SK-N-SH treated with all-trans-retinoic acid at 6 μM for 48 hours (cell line): ENCODE measurements at regions not wholly inside any gene's neighbourhood (a gene's known extent, or its start where the extent isn't known, plus 50 kb on each side); places are given as distances from the start of the nearest gene placed in this dataset.

ENCODE experiments used
- ATAC-seq: fragments of 200-7000 bp; cut with Tn5 transposase; 3 replicates; pipeline ENCODE4 v1.9.1; 2020; ENCODE audit warnings: mild to moderate bottlenecking, moderate library complexity
- ARNTL ChIP-seq: fragments of 450-650 bp; formaldehyde crosslinking; IDR thresholded peaks from 2 replicates; pipeline ENCODE4 v1.5.0; 2020; ENCODE audit warnings: low read depth, mild to moderate bottlenecking, moderate library complexity, borderline replicate concordance
- BACH2 ChIP-seq: fragments of 250-450 bp; sonication (Bioruptor Pico); IDR thresholded peaks from 2 replicates; pipeline ENCODE4 v1.9.0; 2021; ENCODE audit warnings: mild to moderate bottlenecking, borderline replicate concordance
- CSDC2 ChIP-seq: fragments of 250-450 bp; sonication (Bioruptor Pico); IDR thresholded peaks from 2 replicates; pipeline ENCODE4 v1.5.0; 2020; ENCODE audit warnings: mild to moderate bottlenecking, moderate library complexity
- CSRNP3 ChIP-seq: fragments of 250-450 bp; sonication (Bioruptor Pico); IDR thresholded peaks from 2 replicates; pipeline ENCODE4 v1.5.1; 2021; ENCODE audit warnings: mild to moderate bottlenecking, moderate library complexity
- GLIS3 ChIP-seq: fragments of 250-450 bp; sonication (Bioruptor Pico); IDR thresholded peaks from 2 replicates; pipeline ENCODE4 v1.5.0; 2020; ENCODE audit warnings: mild to moderate bottlenecking, moderate library complexity
- OSR1 ChIP-seq: fragments of 250-450 bp; sonication (Bioruptor Pico); IDR thresholded peaks from 2 replicates; pipeline ENCODE4 v1.8.0; 2022; ENCODE audit warnings: moderate library complexity, mild to moderate bottlenecking, inconsistent platforms
- PPARA ChIP-seq: fragments of 250-450 bp; sonication (Bioruptor Pico); IDR thresholded peaks from 2 replicates; pipeline ENCODE4 v1.5.0; 2020; ENCODE audit warnings: mild to moderate bottlenecking, borderline replicate concordance
- RARB ChIP-seq: fragments of 250-450 bp; sonication (Bioruptor Pico); IDR thresholded peaks from 2 replicates; pipeline ENCODE4 v1.8.0; 2021; ENCODE audit warnings: mild to moderate bottlenecking, moderate library complexity
- TCF4 ChIP-seq: fragments of 250-450 bp; sonication (Bioruptor Pico); IDR thresholded peaks from 2 replicates; pipeline ENCODE4 v1.8.0; 2021; ENCODE audit warnings: mild to moderate bottlenecking, moderate library complexity, borderline replicate concordance
- TOX ChIP-seq: fragments of 250-450 bp; sonication (Bioruptor Pico); IDR thresholded peaks from 2 replicates; pipeline ENCODE4 v1.8.0; 2021; ENCODE audit warnings: mild to moderate bottlenecking, moderate library complexity, borderline replicate concordance
- ZFP3 ChIP-seq: fragments of 250-450 bp; sonication (Bioruptor Pico); IDR thresholded peaks from 2 replicates; pipeline ENCODE4 v1.5.0; 2020; ENCODE audit warnings: mild to moderate bottlenecking, moderate library complexity
- ZFP30 ChIP-seq: fragments of 450-650 bp; formaldehyde crosslinking; IDR thresholded peaks from 2 replicates; pipeline ENCODE4 v1.5.0; 2022; ENCODE audit warnings: mild to moderate bottlenecking, moderate library complexity
- ZNF565 ChIP-seq: fragments of 450-650 bp; formaldehyde crosslinking; conservative IDR thresholded peaks from 2 replicates; pipeline ENCODE4 v1.5.0; 2020; ENCODE audit warnings: low read depth, mild to moderate bottlenecking, moderate library complexity
- ZNF70 ChIP-seq: fragments of 450-650 bp; formaldehyde crosslinking; IDR thresholded peaks from 2 replicates; pipeline ENCODE4 v1.5.0; 2020; ENCODE audit warnings: mild to moderate bottlenecking, moderate library complexity
- TF ChIP-seq, protein P1 (sequence below): fragments of 250-450 bp; sonication (Bioruptor Pico); IDR thresholded peaks from 2 replicates; pipeline ENCODE4 v1.5.0; 2020; ENCODE audit warnings: mild to moderate bottlenecking, moderate library complexity
- TF ChIP-seq, protein P2 (sequence below): fragments of 250-450 bp; sonication (Bioruptor Pico); IDR thresholded peaks from 2 replicates; pipeline ENCODE4 v1.8.0; 2020; ENCODE audit warnings: mild to moderate bottlenecking, moderate library complexity, borderline replicate concordance
- TF ChIP-seq, protein P3 (sequence below): fragments of 250-450 bp; sonication (Bioruptor Pico); IDR thresholded peaks from 2 replicates; pipeline ENCODE4 v1.5.1; 2020; ENCODE audit warnings: low read depth, mild to moderate bottlenecking, moderate library complexity

- no peak for ATAC-seq
- TF ChIP-seq ARNTL (CRISPR knock-in tag), result no peak
- no peak for TF ChIP-seq OSR1 (CRISPR knock-in tag)
- TF ChIP-seq TOX (CRISPR knock-in tag), result no peak
Observed at GRCh38 chr13:111570911-111571310, 250.5 kb downstream of the TEX29 start.

GRCh38 chr13:111572956-111573761 is 252.7 kb downstream of the TEX29 start:
- TF ChIP-seq TOX (CRISPR knock-in tag), result no peak
- ATAC-seq, result no peak

DNA sequence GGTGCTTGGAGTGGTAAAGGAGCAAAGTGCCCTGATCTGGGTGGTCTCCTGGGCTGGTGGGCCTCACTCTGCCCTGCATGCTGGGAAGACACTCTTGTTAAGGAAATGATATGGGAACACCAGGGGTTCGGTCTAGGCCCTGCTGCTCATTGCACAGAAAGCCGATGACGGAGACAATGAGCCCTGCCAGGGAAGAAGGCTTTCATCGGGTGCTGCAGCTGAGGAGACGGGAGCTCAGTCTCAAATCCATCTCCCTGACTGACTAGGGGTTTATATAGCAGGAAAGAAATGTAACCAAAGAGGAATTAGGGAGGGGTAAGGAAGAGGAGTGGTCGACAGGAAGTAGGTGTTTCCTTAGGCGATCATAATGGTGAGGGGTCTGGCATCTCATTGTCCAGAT is 253.4 kb downstream of the TEX29 start:
- ATAC-seq, result no peak

GRCh38 chr13:111575276-111575675 is 254.8 kb downstream of the TEX29 start:
- no peak for ATAC-seq
- TF ChIP-seq, protein P1, sequence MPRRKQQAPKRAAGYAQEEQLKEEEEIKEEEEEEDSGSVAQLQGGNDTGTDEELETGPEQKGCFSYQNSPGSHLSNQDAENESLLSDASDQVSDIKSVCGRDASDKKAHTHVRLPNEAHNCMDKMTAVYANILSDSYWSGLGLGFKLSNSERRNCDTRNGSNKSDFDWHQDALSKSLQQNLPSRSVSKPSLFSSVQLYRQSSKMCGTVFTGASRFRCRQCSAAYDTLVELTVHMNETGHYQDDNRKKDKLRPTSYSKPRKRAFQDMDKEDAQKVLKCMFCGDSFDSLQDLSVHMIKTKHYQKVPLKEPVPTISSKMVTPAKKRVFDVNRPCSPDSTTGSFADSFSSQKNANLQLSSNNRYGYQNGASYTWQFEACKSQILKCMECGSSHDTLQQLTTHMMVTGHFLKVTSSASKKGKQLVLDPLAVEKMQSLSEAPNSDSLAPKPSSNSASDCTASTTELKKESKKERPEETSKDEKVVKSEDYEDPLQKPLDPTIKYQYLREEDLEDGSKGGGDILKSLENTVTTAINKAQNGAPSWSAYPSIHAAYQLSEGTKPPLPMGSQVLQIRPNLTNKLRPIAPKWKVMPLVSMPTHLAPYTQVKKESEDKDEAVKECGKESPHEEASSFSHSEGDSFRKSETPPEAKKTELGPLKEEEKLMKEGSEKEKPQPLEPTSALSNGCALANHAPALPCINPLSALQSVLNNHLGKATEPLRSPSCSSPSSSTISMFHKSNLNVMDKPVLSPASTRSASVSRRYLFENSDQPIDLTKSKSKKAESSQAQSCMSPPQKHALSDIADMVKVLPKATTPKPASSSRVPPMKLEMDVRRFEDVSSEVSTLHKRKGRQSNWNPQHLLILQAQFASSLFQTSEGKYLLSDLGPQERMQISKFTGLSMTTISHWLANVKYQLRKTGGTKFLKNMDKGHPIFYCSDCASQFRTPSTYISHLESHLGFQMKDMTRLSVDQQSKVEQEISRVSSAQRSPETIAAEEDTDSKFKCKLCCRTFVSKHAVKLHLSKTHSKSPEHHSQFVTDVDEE (CRISPR knock-in tag), result no peak
- TF ChIP-seq RARB (no peak), PPARA (CRISPR knock-in tag) (no peak), GLIS3 (CRISPR knock-in tag) (no peak), ZNF565 (CRISPR knock-in tag) (no peak), CSRNP3 (CRISPR knock-in tag) (no peak), TCF4 (CRISPR knock-in tag) (no peak), CSDC2 (no peak), OSR1 (CRISPR knock-in tag) (no peak), ZNF70 (CRISPR knock-in tag) (no peak), ZFP30 (CRISPR knock-in tag) (no peak)
- TF ChIP-seq, protein P2, sequence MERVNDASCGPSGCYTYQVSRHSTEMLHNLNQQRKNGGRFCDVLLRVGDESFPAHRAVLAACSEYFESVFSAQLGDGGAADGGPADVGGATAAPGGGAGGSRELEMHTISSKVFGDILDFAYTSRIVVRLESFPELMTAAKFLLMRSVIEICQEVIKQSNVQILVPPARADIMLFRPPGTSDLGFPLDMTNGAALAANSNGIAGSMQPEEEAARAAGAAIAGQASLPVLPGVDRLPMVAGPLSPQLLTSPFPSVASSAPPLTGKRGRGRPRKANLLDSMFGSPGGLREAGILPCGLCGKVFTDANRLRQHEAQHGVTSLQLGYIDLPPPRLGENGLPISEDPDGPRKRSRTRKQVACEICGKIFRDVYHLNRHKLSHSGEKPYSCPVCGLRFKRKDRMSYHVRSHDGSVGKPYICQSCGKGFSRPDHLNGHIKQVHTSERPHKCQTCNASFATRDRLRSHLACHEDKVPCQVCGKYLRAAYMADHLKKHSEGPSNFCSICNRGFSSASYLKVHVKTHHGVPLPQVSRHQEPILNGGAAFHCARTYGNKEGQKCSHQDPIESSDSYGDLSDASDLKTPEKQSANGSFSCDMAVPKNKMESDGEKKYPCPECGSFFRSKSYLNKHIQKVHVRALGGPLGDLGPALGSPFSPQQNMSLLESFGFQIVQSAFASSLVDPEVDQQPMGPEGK (CRISPR knock-in tag), result no peak
- TF ChIP-seq, protein P3, sequence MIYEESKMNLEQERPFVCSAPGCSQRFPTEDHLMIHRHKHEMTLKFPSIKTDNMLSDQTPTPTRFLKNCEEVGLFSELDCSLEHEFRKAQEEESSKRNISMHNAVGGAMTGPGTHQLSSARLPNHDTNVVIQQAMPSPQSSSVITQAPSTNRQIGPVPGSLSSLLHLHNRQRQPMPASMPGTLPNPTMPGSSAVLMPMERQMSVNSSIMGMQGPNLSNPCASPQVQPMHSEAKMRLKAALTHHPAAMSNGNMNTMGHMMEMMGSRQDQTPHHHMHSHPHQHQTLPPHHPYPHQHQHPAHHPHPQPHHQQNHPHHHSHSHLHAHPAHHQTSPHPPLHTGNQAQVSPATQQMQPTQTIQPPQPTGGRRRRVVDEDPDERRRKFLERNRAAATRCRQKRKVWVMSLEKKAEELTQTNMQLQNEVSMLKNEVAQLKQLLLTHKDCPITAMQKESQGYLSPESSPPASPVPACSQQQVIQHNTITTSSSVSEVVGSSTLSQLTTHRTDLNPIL, result no peak

More for the DNA sequence above, 253.4 kb downstream of the TEX29 start:
- TF ChIP-seq ZNF70 (CRISPR knock-in tag) (no peak), ZFP3 (no peak), ZFP30 (CRISPR knock-in tag) (no peak), OSR1 (CRISPR knock-in tag) (no peak), TOX (CRISPR knock-in tag) (no peak), BACH2 (no peak), GLIS3 (CRISPR knock-in tag) (no peak), CSDC2 (no peak), PPARA (CRISPR knock-in tag) (no peak), TCF4 (CRISPR knock-in tag) (no peak)
- TF ChIP-seq, protein P1 (CRISPR knock-in tag), result no peak
- TF ChIP-seq, protein P2 (CRISPR knock-in tag), result no peak
